ENCODE measurements at regions not wholly inside any gene's neighbourhood (a gene's known extent, or its start where the extent isn't known, plus 50 kb on each side); places are given as distances from the start of the nearest gene placed in this dataset.

DNA sequence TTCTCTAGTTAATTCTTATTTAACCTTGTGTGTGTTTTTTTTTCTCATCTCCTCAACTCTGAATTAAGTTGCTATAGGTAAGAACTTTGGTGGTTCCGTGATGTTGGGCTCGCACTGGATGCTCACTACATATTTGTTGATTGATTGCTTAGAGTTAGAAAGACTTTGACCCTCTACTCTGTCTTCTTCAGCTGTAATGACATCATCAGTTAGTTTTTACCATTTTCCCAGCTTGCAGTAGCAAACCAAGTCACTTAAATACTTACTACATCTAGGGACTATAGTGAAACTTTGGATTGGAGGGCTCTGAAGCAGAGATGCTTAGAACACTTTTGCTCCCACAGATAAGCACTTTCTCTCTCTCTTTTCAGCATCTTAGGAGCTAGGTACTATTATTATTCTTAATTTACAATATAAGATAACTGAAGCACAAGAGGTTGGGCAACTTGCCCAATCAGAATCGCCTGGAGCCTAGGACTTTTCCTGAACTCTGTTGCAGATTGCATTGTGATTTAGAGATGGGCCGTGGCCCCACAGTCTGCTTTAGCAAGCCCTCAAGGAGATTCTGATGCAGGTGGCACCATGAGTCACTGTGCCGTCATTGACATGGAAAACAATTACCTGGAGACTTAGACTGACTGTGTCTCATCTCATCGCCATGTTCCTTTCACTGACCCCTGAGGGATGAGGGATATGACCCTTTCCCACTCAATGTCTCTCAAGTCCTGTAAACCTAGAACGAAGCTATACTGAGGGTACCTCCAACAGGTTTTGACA, 471.9 kb upstream of the PODXL start:
- TF ChIP-seq EP300 (IDR thresholded peaks at IDR 0.05) (no peak), JUN (IDR thresholded peaks at IDR 0.05) (no peak), RFX5 (IDR thresholded peaks at IDR 0.05) (no peak), POLR2A (IDR thresholded peaks at IDR 0.05; ENCODE audit: low read length) (no peak), BHLHE40 (IDR thresholded peaks at IDR 0.05; ENCODE audit: low read depth, low read length) (no peak), TP53 (CRISPR knock-in tag; IDR thresholded peaks at IDR 0.05) (no peak), ZFP36 (IDR thresholded peaks at IDR 0.05; ENCODE audit: borderline replicate concordance, partially characterized antibody) (no peak), RAD21 (conservative IDR thresholded peaks at IDR 0.05 in 1 of 2, IDR thresholded peaks at IDR 0.05 in 1 of 2) (no peak), ZNF302 (CRISPR knock-in tag; IDR thresholded peaks at IDR 0.05) (no peak), NR3C1 (IDR thresholded peaks at IDR 0.05) (no peak)
- TF ChIP-seq, protein P1, sequence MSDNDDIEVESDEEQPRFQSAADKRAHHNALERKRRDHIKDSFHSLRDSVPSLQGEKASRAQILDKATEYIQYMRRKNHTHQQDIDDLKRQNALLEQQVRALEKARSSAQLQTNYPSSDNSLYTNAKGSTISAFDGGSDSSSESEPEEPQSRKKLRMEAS (IDR thresholded peaks at IDR 0.05) = no peak
- TF ChIP-seq, protein P2, sequence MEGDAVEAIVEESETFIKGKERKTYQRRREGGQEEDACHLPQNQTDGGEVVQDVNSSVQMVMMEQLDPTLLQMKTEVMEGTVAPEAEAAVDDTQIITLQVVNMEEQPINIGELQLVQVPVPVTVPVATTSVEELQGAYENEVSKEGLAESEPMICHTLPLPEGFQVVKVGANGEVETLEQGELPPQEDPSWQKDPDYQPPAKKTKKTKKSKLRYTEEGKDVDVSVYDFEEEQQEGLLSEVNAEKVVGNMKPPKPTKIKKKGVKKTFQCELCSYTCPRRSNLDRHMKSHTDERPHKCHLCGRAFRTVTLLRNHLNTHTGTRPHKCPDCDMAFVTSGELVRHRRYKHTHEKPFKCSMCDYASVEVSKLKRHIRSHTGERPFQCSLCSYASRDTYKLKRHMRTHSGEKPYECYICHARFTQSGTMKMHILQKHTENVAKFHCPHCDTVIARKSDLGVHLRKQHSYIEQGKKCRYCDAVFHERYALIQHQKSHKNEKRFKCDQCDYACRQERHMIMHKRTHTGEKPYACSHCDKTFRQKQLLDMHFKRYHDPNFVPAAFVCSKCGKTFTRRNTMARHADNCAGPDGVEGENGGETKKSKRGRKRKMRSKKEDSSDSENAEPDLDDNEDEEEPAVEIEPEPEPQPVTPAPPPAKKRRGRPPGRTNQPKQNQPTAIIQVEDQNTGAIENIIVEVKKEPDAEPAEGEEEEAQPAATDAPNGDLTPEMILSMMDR (IDR thresholded peaks at IDR 0.05) = no peak
- TF ChIP-seq, protein P3, sequence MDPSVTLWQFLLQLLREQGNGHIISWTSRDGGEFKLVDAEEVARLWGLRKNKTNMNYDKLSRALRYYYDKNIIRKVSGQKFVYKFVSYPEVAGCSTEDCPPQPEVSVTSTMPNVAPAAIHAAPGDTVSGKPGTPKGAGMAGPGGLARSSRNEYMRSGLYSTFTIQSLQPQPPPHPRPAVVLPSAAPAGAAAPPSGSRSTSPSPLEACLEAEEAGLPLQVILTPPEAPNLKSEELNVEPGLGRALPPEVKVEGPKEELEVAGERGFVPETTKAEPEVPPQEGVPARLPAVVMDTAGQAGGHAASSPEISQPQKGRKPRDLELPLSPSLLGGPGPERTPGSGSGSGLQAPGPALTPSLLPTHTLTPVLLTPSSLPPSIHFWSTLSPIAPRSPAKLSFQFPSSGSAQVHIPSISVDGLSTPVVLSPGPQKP (IDR thresholded peaks at IDR 0.05; ENCODE audit: low read depth, low read length) = no peak
- TF ChIP-seq, protein P4, sequence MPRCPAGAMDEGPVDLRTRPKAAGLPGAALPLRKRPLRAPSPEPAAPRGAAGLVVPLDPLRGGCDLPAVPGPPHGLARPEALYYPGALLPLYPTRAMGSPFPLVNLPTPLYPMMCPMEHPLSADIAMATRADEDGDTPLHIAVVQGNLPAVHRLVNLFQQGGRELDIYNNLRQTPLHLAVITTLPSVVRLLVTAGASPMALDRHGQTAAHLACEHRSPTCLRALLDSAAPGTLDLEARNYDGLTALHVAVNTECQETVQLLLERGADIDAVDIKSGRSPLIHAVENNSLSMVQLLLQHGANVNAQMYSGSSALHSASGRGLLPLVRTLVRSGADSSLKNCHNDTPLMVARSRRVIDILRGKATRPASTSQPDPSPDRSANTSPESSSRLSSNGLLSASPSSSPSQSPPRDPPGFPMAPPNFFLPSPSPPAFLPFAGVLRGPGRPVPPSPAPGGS (IDR thresholded peaks at IDR 0.05) = no peak

All from A549 (cell line).